ENCODE measurements at regions not wholly inside any gene's neighbourhood (a gene's known extent, or its start where the extent isn't known, plus 50 kb on each side); places are given as distances from the start of the nearest gene placed in this dataset.
"Not testable (repeated sequence)": the region's sequence is repeated elsewhere in the genome, so short reads cannot be mapped to it uniquely, and the experiment has no call there.

GRCh38 chr20:54941666-54942065 lies 466.3 kb downstream of the DOK5 start:
- no peak for DNase-seq (ENCODE audit: low spot score)

DNA sequence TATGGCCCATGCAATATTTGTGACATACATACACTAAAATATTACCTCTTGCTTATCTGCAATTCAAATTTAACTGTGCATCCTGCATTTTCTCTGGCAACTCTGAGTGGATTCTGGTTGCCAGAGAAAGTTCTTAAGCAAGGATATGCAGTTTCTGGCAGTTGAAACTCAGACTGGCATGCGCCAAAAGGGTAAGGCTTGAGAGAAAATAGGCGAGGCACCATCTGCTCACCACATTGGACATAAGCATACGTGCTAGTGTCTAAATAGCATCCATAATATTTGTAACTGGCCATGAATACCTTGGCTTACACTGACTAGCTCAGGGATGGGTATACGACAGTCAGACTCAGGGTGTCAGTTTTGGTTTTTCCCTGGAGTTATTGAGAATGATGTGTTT lies 465.1 kb downstream of the DOK5 start:
- no peak for DNase-seq (ENCODE audit: low spot score)

- DNase-seq (ENCODE audit: low spot score): no peak
These were observed 463.3 kb downstream of the DOK5 start for GRCh38 chr20:54938707-54939106.

DNA sequence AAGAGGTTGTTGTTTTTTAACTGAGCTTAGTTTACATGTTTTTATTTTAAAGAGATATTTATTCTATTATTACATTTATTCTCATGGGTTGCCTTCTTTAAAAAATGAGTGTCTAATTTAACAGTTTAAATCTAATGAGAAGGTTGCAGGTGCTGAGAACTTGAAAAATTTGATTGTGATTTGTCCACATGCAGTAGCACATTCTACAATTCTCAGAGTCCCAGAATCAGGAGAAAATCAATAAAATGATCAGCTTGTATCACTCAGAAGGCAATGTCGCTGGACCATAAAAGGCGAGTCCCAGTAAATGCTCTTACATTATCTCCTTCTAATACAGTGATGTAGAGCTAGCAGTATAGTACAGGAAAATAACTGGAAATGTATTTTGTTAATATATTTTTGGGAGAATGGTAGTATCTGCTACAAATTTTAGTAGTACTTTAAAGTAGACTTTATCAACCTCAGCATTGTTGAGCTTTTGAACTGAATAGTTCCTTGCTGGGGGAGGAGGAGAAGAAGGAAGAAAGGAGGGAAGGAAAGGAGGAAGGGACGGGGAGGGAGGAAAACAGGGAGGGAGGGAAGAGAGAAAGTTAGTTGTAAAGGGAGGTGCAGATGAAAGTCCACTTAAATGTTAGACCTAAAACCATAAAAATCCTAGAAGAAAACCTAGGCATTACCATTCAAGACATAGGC lies 458.0 kb downstream of the DOK5 start:
- no peak for DNase-seq (ENCODE audit: low spot score)

- DNase-seq (ENCODE audit: low spot score): no peak
These were observed 453.8 kb downstream of the DOK5 start for GRCh38 chr20:54929191-54929590.

DNA sequence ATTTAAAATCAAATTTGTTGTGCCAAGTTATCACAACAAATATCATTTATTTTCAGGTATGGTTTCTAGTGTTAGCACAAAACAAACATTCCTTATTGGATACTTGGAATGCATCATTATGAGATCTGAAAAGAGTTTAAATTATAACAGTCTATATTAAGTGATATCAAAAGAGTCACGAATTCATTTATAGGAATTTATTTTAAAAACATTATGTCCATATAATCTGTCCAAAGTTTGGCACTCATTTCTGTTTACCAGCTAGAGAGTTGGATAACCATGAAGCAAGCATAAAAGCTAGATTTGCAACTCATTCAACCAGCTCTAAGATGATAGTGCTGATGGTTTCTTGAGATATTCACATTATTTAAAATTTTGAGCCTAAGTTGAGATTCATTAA lies 453.2 kb downstream of the DOK5 start:
- DNase-seq (ENCODE audit: low spot score): no peak

DNA sequence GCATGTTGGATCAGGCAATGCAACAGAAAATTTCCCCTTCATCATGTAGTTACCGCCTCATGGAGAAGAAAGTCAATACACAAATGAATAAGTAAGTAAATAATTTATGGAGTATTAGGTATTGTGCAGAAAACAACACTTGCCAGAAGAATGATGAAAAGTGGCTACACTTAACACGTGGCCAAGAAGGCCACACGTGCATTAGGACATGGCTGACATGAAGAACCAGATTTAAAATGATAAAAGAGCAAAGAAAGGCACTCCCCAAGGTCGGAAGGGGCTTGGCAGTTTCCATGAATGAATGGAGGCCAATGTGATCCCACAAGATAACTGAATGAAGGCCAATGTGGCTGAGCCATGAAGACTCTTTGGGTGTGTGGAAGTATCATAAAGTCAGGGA lies 447.2 kb downstream of the DOK5 start:
- no peak for DNase-seq (ENCODE audit: low spot score)

DNA sequence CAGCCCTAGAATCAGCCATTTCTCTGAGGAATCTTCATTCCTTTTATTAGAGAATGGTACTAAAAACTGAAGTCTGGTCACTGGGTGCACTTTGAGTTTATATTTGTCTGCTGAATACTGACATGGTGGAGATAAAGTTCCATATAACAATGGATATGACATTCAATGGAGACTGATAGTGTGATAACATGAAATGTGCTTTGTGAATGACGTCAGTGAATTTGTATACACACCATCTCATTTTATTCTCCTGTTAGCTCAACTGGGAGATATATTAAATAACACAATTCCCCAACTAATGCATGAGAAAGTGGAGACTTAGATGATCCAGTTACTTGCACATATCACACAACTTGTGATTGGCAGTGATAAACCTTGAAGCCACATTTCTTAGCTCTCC lies 446.7 kb downstream of the DOK5 start:
- no peak for DNase-seq (ENCODE audit: low spot score)

DNA sequence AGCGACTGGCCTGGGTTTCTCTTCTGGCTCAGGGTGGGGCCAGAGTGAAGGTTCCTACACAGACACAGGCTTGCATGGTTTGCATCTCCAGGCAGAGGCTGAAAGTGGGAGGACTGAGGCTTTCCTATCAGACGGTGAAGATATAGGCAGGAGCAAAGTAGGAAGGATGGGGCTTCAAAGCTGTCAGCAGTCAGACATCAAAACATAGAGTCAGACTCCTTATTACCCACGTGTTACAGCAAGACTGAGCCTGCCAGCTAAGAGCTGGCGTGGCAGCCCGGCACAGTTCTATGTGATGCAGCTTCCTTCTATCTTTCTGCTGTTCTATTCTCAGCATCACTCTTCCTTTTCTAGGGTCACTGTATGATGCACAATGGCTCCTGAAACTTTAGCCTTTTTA lies 445.1 kb downstream of the DOK5 start:
- no peak for DNase-seq (ENCODE audit: low spot score)

DNA sequence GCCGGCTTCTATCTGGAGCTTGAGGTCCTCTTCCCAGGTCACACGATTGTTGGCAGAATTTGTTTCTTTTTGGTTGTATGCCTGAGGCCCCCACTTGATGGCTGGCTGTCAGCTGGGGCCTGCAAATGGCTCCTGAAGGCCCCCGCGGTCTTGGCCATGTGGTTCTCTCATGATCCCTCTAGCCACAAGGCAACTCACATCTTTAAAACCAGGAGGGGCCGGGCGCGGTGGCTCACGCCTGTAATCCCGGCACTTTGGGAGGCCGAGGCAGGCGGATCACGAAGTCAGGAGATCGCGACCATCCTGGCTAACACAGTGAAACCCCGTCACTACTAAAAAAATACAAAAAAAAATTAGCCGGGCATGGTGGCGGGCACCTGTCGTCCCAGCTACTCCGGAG lies 443.6 kb downstream of the DOK5 start:
- not testable (repeated sequence) for DNase-seq (ENCODE audit: low spot score)

DNA sequence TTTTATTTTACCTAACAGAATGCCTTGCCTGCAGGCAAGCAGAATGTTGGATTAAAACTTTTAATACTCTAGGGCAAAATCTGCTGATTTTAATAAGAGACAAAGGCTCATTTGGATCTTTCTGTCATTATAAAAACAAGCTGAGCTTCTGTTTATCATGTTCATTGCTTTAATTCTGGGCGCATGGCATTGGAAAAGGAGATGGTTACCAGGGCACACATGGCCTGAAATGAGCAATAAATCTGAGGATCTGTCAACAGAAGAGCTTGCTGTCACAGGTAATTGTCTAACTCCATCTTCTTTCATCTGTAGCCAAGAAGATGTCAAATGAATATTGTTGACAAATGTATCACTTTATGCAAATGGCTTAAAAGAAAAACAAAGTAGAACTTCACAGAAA lies 439.6 kb downstream of the DOK5 start:
- DNase-seq (ENCODE audit: low spot score): no peak

DNA sequence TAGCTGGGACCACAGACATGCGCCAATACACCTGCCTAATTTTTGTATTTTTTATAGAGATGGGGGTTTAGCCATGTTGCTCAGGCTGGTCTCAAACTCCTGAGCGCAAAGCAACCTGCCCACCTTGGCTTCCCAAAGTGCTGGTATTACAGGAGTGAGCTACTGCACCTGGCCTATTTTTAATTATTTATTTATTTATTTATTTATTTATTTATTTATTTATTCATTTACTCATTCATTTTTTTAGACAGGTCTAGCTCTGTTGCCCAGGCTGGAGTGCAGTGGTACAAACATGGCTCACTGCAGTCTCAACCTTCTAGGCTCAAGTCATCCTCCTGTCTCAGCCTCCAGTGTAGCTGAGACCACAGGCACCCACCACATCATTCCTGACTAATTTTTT lies 434.3 kb downstream of the DOK5 start:
- DNase-seq (ENCODE audit: low spot score): no peak

DNA sequence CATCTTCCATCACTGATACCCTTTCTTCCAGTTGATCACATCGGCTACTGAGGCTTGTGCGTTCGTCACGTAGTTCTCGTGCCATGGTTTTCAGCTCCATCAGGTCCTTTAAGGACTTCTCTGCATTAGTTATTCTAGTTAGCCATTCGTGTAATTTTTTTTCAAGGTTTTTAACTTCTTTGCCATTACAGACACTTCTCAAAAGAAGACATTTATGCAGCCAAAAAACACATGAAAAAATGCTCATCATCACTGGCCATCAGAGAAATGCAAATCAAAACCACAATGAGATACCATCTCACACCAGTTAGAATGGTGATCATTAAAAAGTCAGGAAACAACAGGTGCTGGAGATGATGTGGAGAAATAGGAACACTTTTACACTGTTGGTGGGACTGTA lies 430.7 kb downstream of the DOK5 start:
- DNase-seq (ENCODE audit: low spot score): not testable (repeated sequence)

DNA sequence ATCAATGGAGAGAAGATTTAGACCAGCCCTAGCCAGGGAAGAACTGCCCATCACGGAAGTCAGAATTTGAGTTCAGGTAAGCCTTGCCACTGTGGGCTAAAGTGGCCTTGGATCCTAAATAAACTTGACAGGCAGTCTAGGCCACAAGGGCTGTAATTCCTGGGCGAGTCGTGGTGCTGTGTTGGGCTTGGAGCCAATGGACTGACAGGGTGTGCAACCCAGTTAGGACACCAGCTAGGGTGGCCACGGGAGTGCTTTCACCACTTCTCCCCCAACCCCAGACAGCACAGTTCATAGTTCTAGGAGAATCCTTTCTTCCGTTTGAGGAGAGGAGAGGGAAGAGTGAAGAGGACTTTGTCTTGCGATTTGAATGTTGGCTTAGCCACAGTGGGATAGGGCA lies 422.4 kb downstream of the DOK5 start:
- DNase-seq (ENCODE audit: low spot score): no peak

DNA sequence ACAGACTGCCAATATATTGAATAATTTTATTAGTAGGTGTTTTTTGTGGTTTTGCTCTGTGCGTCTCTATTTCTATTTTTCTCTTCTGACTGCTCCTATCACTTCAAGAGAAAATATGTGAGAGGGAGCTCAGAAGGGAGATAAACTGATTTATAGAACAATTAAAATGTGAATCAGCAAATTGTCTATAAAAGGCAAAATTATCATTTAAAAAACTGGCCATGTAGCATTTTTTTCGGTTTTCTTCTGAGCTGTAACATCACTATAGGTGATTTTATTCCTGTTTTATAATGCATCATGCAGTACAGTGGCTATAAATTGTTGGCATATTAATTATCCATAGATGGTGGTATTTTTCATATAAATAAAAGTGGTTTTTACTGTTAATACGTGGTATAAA lies 416.5 kb downstream of the DOK5 start:
- DNase-seq (ENCODE audit: low spot score): no peak

- DNase-seq (ENCODE audit: low spot score): no peak
These were observed 404.0 kb downstream of the DOK5 start for GRCh38 chr20:54879393-54879792.

DNA sequence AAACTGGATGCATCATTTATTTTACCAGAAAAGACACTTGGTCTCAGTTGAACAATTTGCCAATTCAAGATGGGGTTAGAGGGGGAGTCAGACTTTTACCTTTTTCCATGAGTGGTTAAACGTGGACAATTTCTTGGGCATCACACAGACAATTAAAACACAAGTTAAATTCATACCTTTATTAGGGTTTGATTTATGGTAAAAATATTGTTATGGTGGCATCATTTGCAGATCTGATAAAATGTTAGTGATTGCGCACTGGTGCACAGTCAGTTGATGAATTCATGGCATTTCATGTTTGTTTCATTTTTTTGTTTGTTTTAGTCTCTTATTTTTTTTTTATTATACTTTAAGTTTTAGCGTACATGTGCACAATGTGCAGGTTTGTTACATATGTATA lies 399.9 kb downstream of the DOK5 start:
- no peak for DNase-seq (ENCODE audit: low spot score)

- no peak for DNase-seq (ENCODE audit: low spot score)
These were observed 399.3 kb downstream of the DOK5 start for GRCh38 chr20:54874718-54875117.

DNA sequence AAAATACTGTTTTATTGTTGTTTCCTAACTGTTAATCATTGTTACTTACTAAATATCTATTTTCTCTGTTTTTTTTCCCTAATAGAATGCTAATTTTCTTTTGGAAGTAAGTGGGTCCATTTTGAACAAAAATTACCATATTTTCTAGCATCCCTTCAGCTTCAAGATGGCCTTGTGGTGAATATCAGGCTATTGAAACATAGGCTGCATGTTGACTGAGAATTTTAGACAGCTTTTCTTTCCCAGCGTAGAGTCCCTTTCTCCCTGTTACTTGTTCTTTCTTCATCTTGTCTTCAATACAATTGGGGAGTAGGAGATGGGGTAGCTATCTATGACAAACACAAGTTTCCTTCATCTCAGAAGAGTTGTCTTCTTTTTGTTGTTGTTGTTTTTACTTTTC lies 397.0 kb downstream of the DOK5 start:
- no peak for DNase-seq (ENCODE audit: low spot score)

- no peak for DNase-seq (ENCODE audit: low spot score)
These were observed 394.4 kb downstream of the DOK5 start for GRCh38 chr20:54869765-54870164.

- no peak for DNase-seq (ENCODE audit: low spot score)
These were observed 389.9 kb downstream of the DOK5 start for GRCh38 chr20:54865273-54865672.

- DNase-seq (ENCODE audit: low spot score): no peak
These were observed 385.3 kb downstream of the DOK5 start for GRCh38 chr20:54860716-54861115.

- no peak for DNase-seq (ENCODE audit: low spot score)
These were observed 380.8 kb downstream of the DOK5 start for GRCh38 chr20:54856202-54856601.

DNA sequence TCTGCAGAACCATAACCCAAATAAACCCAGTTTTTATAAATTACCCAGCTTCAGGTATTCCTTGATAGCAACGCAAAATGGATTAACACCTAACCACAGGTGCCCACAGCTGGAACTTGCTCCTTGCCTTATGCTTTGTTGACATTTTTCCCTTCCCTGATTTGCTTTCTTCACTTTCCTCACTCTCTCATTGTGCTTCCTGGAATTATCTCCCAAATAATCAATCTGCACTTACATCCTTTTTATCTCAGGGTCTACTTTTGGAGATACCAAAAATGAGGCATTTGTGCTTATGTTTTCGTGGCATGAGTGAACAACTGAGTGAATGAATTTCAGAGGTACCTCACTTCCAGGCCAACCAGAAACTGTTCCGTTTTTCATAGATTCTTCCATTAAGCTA lies 374.3 kb downstream of the DOK5 start:
- DNase-seq (ENCODE audit: low spot score): no peak
